Lower leg skin (tissue), 4 donors: ENCODE measurements at regions not wholly inside any gene's neighbourhood (a gene's known extent, or its start where the extent isn't known, plus 50 kb on each side); places are given as distances from the start of the nearest gene placed in this dataset.

Experiments
- DNase-seq, 2 donors: peaks; one replicate each; pipeline ENCODE4 v3.0.0-alpha.2; 2019; ENCODE audit warnings: low spot score in 2 of 2
- H3K4me3 ChIP-seq: fragments of 200-600 bp; sonication (generic); 2 replicates; pipeline ENCODE4 v1.5.1; 2017; ENCODE audit warnings: mild to moderate bottlenecking, low read depth; ENCODE audit not compliant: poor library complexity, severe bottlenecking
- CTCF ChIP-seq, 3 donors: fragments of 450-650 bp; IDR thresholded peaks; one replicate each; pipeline ENCODE4 v1.5.1; 2016; ENCODE audit warnings: antibody characterized with exemption in 3 of 3, mild to moderate bottlenecking in 3 of 3, moderate library complexity in 2 of 3
- POLR2A ChIP-seq, 2 donors: fragments of 450-650 bp; IDR thresholded peaks; one replicate each; pipeline ENCODE4 v1.6.1; 2016 to 2017; ENCODE audit warnings: antibody characterized with exemption in 2 of 2, mild to moderate bottlenecking in 1 of 2, moderate library complexity in 1 of 2
- WGBS, 2 donors: methylation state at CpG; one replicate each; pipeline ENCODE4 v1.1.5; 2018; 5-methylcytosine and 5-hydroxymethylcytosine counted together
- intact Hi-C: fragments of 100-400 bp; cut with DNase I; formaldehyde crosslinking; loops from one replicate; pipeline ENCODE4 v1.15.0; 2023; ENCODE audit warnings: low total_unique reads

GRCh38 chrX:77143907-77144306 is 303.3 kb upstream of the FGF16 start:
- TF ChIP-seq CTCF (IDR thresholded peaks at IDR 0.05) (no peak), POLR2A (IDR thresholded peaks at IDR 0.05) (no peak)
- DNase-seq: no peak
- WGBS, 2 donors: 82 to 90% methylated on average over 4 to 7 of the region's 7 CpGs
- intact Hi-C loops: no loop called here
- H3K4me3 ChIP-seq: no peak overlapping the region

- TF ChIP-seq CTCF (IDR thresholded peaks at IDR 0.05): no peak
- TF ChIP-seq POLR2A (IDR thresholded peaks at IDR 0.05): no peak
- H3K4me3 ChIP-seq: no peak overlapping the region
- intact Hi-C loops: no loop called here
- 23% methylated on average over 2 of the region's 2 CpGs; no CpG with 5 or more reads in 1 of the 2 donors for WGBS, 2 donors
- DNase-seq: no peak
Observed at GRCh38 chrX:77160301-77160700, 286.9 kb upstream of the FGF16 start.

GRCh38 chrX:77162777-77163176 is 284.4 kb upstream of the FGF16 start:
- H3K4me3 ChIP-seq: no peak overlapping the region
- no peak for DNase-seq
- 87 to 94% methylated on average over 1 of the region's 1 CpG for WGBS, 2 donors
- TF ChIP-seq POLR2A (IDR thresholded peaks at IDR 0.05): no peak
- TF ChIP-seq CTCF (IDR thresholded peaks at IDR 0.05): no peak
- intact Hi-C loops: no loop called here

- no peak overlapping the region for H3K4me3 ChIP-seq
- TF ChIP-seq POLR2A (IDR thresholded peaks at IDR 0.05) (no peak), CTCF (IDR thresholded peaks at IDR 0.05) (no peak)
- whole genome bisulfite sequencing, 2 donors: 56 to 78% methylated on average over 1 of the region's 1 CpG
- intact Hi-C loops: no loop called here
- no peak for DNase-seq
Observed at GRCh38 chrX:77167993-77168392, 279.2 kb upstream of the FGF16 start.

GRCh38 chrX:77174680-77175519 is 272.3 kb upstream of the FGF16 start:
- WGBS, 2 donors: 54 to 55% methylated on average over 2 of the region's 2 CpGs
- DNase-seq: no peak
- H3K4me3 ChIP-seq: no peak overlapping the region
- intact Hi-C loops: no loop called here
- TF ChIP-seq CTCF (IDR thresholded peaks at IDR 0.05) (no peak), POLR2A (IDR thresholded peaks at IDR 0.05) (no peak)

- 79 to 91% methylated on average over 4 of the region's 4 CpGs for WGBS, 2 donors
- no peak for TF ChIP-seq POLR2A (IDR thresholded peaks at IDR 0.05)
- TF ChIP-seq CTCF (IDR thresholded peaks at IDR 0.05): no peak
- intact Hi-C loops: no loop called here
- DNase-seq: no peak
- H3K4me3 ChIP-seq: no peak overlapping the region
Observed at GRCh38 chrX:77200663-77201062, 246.5 kb upstream of the FGF16 start.
